Uterus (tissue), 3 donors: ENCODE measurements at regions not wholly inside any gene's neighbourhood (a gene's known extent, or its start where the extent isn't known, plus 50 kb on each side); places are given as distances from the start of the nearest gene placed in this dataset.

Experiments
- DNase-seq, 2 donors: peaks; one replicate each; pipeline ENCODE4 v3.0.0-alpha.2; 2019 to 2020
- H3K27ac ChIP-seq, 2 donors: fragments of 200-600 bp; sonication (generic); 1 replicate in 1 of 2; 2 replicates in 1 of 2; pipeline ENCODE4 v1.5.1; 2016 to 2018
- H3K27me3 ChIP-seq, 2 donors: fragments of 200-600 bp; sonication (generic); one replicate each; pipeline ENCODE4 v1.5.1; 2018 to 2019; ENCODE audit warnings: control low read depth in 1 of 2
- H3K36me3 ChIP-seq, 2 donors: fragments of 200-600 bp; sonication (generic); one replicate each; pipeline ENCODE4 v1.5.1; 2019; ENCODE audit warnings: control low read depth in 1 of 2
- H3K4me1 ChIP-seq, 2 donors: fragments of 200-600 bp; sonication (generic); one replicate each; pipeline ENCODE4 v1.5.1; 2018 to 2019; ENCODE audit warnings: control low read depth in 1 of 2
- H3K4me3 ChIP-seq, 2 donors: fragments of 200-600 bp; sonication (generic); 1 replicate in 1 of 2; 2 replicates in 1 of 2; pipeline ENCODE4 v1.5.1; 2018 to 2019; ENCODE audit warnings: mild to moderate bottlenecking in 1 of 2
- H3K9me3 ChIP-seq, 2 donors: fragments of 200-600 bp; sonication (generic); one replicate each; pipeline ENCODE4 v1.5.1; 2019; ENCODE audit warnings: control low read depth in 1 of 2
- CTCF ChIP-seq, 4 experiments: fragments of 200-600 bp in 2 of 4; fragments of 450-650 bp in 2 of 4; sonication (generic) in 2 of 4; IDR thresholded peaks; one replicate each; pipeline ENCODE4 v1.5.1; 2016 to 2019; ENCODE audit warnings: antibody characterized with exemption in 4 of 4, mild to moderate bottlenecking in 2 of 4, moderate library complexity in 1 of 4
- POLR2A ChIP-seq, 2 donors: fragments of 450-650 bp; IDR thresholded peaks; one replicate each; pipeline ENCODE4 v1.6.1; 2016; ENCODE audit warnings: antibody characterized with exemption in 2 of 2, mild to moderate bottlenecking in 1 of 2, moderate library complexity in 1 of 2
- intact Hi-C: fragments of 100-400 bp; cut with DNase I; formaldehyde crosslinking; loops from one replicate; pipeline ENCODE4 v1.15.1; 2023; ENCODE audit warnings: low total_unique reads
- donor health status: DM: yes; HTN: yes; CAD: no.

DNA sequence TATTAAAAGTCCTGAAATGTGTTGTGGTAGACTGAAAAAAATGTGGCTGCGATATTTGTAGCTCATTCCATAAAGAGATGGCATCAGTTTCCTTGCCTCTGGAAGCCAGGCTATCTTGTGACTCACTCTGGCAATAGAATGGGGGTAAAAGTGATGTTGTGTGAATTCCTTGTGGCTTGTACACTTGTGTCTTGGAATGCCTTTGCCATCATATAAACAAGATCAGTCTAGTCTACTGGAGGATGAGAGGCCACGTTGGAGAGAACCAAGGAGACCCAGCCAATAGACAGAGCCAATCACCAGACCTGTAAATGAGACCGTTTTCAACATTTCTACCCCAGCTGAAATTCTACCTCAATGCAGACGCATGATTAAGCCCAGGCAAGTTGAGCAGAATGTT is 254.1 kb downstream of the TRIB2 start:
- intact Hi-C loops, result no loop called here
- H3K9me3 ChIP-seq, result no peaks in the 10 kb centered on the region
- H3K27ac ChIP-seq, result no peak overlapping the region
- DNase-seq, result no peak
- H3K4me1 ChIP-seq, result no peaks in the 10 kb centered on the region
- TF ChIP-seq POLR2A (IDR thresholded peaks at IDR 0.05) (no peak), CTCF (IDR thresholded peaks at IDR 0.05) (no peak)
- no peaks in the 10 kb centered on the region for H3K36me3 ChIP-seq
- no peak overlapping the region for H3K4me3 ChIP-seq
- H3K27me3 ChIP-seq, result no peaks in the 10 kb centered on the region

- H3K27ac ChIP-seq, result no peak overlapping the region
- intact Hi-C loops, result no loop called here
- H3K4me1 ChIP-seq, result no peaks in the 10 kb centered on the region
- H3K27me3 ChIP-seq, result no peaks in the 10 kb centered on the region
- H3K36me3 ChIP-seq, result no peaks in the 10 kb centered on the region
- no peak for DNase-seq
- TF ChIP-seq POLR2A (IDR thresholded peaks at IDR 0.05), result no peak
- no peak for TF ChIP-seq CTCF (IDR thresholded peaks at IDR 0.05)
- no peak overlapping the region for H3K4me3 ChIP-seq
- no peaks in the 10 kb centered on the region for H3K9me3 ChIP-seq
Observed at GRCh38 chr2:12971581-12972365, 255.0 kb downstream of the TRIB2 start.

DNA sequence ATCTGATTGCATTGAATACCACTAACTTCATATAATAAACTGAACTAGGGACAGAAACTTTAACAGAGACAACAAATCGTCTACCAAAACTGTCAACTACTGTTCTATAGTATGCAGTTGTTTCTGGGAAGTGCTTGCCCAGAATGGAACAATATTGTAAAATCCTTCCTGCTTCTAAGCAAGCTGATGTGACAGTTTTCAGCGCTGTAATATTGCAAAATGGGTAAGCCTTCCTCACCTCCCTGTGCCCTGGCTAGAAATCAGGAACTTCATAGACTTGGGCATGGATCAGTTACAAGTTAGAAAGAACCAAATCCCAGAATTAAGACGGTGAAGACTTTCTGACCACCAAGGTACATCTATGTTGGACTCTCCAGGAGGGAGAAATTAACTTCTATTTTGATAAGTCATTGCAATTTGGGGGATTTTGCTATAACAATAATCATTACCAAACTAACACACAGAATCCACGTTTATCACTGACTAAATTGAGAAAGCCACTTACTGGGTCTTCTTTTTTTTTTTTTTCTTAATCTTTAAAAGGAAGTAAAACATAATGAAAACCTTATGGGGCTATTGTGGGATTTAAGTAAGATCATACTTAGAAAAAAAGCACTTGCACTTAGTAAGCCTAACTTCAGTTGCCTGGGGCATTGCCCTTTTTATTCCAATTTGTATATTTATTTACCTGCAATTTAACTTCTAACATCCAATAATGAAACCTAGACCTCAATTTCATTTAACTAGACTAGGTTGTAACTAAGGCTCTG is 261.5 kb downstream of the TRIB2 start:
- Histone ChIP-seq H3K36me3 (no peaks in the 10 kb centered on the region), H3K27me3 (no peaks in the 10 kb centered on the region), H3K4me1 (no peaks in the 10 kb centered on the region), H3K27ac (no peak overlapping the region), H3K4me3 (no peak overlapping the region), H3K9me3 (no peaks in the 10 kb centered on the region)
- TF ChIP-seq POLR2A (IDR thresholded peaks at IDR 0.05) (no peak), CTCF (IDR thresholded peaks at IDR 0.05) (no peak)
- DNase-seq, result no peak
- intact Hi-C loops, result no loop called here

DNA sequence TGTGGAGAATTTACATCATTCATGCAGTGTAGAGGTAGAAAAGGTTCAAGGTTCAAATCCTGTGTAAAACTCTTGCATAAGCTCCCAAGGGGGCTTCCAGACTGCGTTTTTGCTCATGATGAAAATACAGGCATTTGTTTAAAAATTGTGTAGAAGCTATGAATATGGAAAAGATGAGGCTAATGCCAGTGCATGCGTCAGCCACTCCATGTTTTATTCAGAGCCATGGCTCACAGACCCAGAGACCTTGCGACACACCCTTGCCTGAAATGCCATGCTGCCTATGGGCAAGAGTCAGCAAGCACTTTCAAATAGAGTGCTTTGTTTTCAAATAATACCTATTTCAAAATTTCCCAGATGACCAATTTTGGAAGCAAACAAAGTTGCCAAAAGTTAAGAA is 262.3 kb downstream of the TRIB2 start:
- no peaks in the 10 kb centered on the region for H3K9me3 ChIP-seq
- H3K4me3 ChIP-seq, result no peak overlapping the region
- DNase-seq, result no peak
- no peaks in the 10 kb centered on the region for H3K4me1 ChIP-seq
- no peaks in the 10 kb centered on the region for H3K36me3 ChIP-seq
- no peak for TF ChIP-seq POLR2A (IDR thresholded peaks at IDR 0.05)
- no peak for TF ChIP-seq CTCF (IDR thresholded peaks at IDR 0.05)
- no peaks in the 10 kb centered on the region for H3K27me3 ChIP-seq
- intact Hi-C loops, result no loop called here
- H3K27ac ChIP-seq, result no peak overlapping the region

GRCh38 chr2:12980817-12981216 is 264.1 kb downstream of the TRIB2 start:
- H3K4me1 ChIP-seq, result no peaks in the 10 kb centered on the region
- no peak for DNase-seq
- intact Hi-C loops, result no loop called here
- no peaks in the 10 kb centered on the region for H3K36me3 ChIP-seq
- H3K4me3 ChIP-seq, result no peak overlapping the region
- no peaks in the 10 kb centered on the region for H3K27me3 ChIP-seq
- H3K9me3 ChIP-seq, result no peaks in the 10 kb centered on the region
- TF ChIP-seq POLR2A (IDR thresholded peaks at IDR 0.05) (no peak), CTCF (IDR thresholded peaks at IDR 0.05) (no peak)
- no peak overlapping the region for H3K27ac ChIP-seq
